Astrocyte (in vitro differentiated cells and primary cell): ENCODE measurements at regions not wholly inside any gene's neighbourhood (a gene's known extent, or its start where the extent isn't known, plus 50 kb on each side); places are given as distances from the start of the nearest gene placed in this dataset.

Experiments
- DNase-seq: peaks from one replicate; pipeline ENCODE4 v3.0.0-alpha.2; 2010; ENCODE audit warnings: low read depth
- FAIRE-seq: peaks from 2 replicates; lab custom pipeline; 2011; peaks lifted over from hg19 to GRCh38; lab: Jason Lieb, UNC
- H2AFZ ChIP-seq: 2 replicates; pipeline ENCODE4 v1.6.0; 2012; ENCODE audit warnings: low read depth, low read length, inconsistent platforms
- H3K27ac ChIP-seq: 2 replicates; pipeline ENCODE4 v1.5.1; 2011; ENCODE audit warnings: low read depth, low read length, inconsistent platforms
- H3K27me3 ChIP-seq: 2 replicates; pipeline ENCODE4 v1.6.0; 2011; ENCODE audit warnings: low read length, inconsistent platforms; ENCODE audit not compliant: insufficient read depth
- H3K36me3 ChIP-seq: 2 replicates; pipeline ENCODE4 v1.5.1; 2011; ENCODE audit warnings: low read length, inconsistent platforms; ENCODE audit not compliant: insufficient read depth
- H3K4me1 ChIP-seq: 2 replicates; pipeline ENCODE4 v1.5.1; 2011; ENCODE audit warnings: low read length, inconsistent platforms; ENCODE audit not compliant: insufficient read depth
- H3K4me2 ChIP-seq: 2 replicates; pipeline ENCODE4 v1.6.0; 2012; ENCODE audit warnings: low read length, inconsistent platforms
- H3K4me3 ChIP-seq: 2 replicates; pipeline ENCODE4 v1.5.1; 2011; ENCODE audit warnings: low read depth, mild to moderate bottlenecking, low read length, inconsistent platforms; ENCODE audit not compliant: insufficient read depth
- H3K79me2 ChIP-seq: 2 replicates; pipeline ENCODE4 v1.6.0; 2012; ENCODE audit warnings: mild to moderate bottlenecking, low read length, inconsistent platforms; ENCODE audit not compliant: insufficient read depth
- H3K9ac ChIP-seq: 2 replicates; pipeline ENCODE4 v1.6.0; 2012; ENCODE audit warnings: mild to moderate bottlenecking, low read length, inconsistent platforms
- H3K9me3 ChIP-seq: 2 replicates; pipeline ENCODE4 v1.5.1; 2012; ENCODE audit warnings: low read depth, mild to moderate bottlenecking, low read length, inconsistent platforms; ENCODE audit not compliant: insufficient read depth
- H4K20me1 ChIP-seq: 2 replicates; pipeline ENCODE4 v1.6.0; 2012; ENCODE audit warnings: low read length, inconsistent platforms; ENCODE audit not compliant: insufficient read depth
- H3K27ac Mint-ChIP-seq: one replicate; pipeline ENCODE4 v1.8.0; 2021; ENCODE audit warnings: mild to moderate bottlenecking, mixed read lengths; ENCODE audit not compliant: unreplicated experiment
- H3K27me3 Mint-ChIP-seq: one replicate; pipeline ENCODE4 v1.8.0; 2021; ENCODE audit warnings: low read depth, mixed read lengths; ENCODE audit not compliant: unreplicated experiment
- H3K36me3 Mint-ChIP-seq: one replicate; pipeline ENCODE4 v1.8.0; 2021; ENCODE audit warnings: low read depth, mixed read lengths; ENCODE audit not compliant: unreplicated experiment
- H3K4me1 Mint-ChIP-seq: one replicate; pipeline ENCODE4 v1.8.0; 2021; ENCODE audit warnings: low read depth, mixed read lengths; ENCODE audit not compliant: unreplicated experiment
- H3K4me3 Mint-ChIP-seq: one replicate; pipeline ENCODE4 v1.8.0; 2021; ENCODE audit warnings: mild to moderate bottlenecking, moderate library complexity, mixed read lengths; ENCODE audit not compliant: unreplicated experiment
- H3K9me3 Mint-ChIP-seq: one replicate; pipeline ENCODE4 v1.8.0; 2021; ENCODE audit warnings: mild to moderate bottlenecking, mixed read lengths; ENCODE audit not compliant: unreplicated experiment
- CTCF ChIP-seq: IDR thresholded peaks from 2 replicates; pipeline ENCODE4 v1.5.1; 2011; ENCODE audit warnings: low read depth, mild to moderate bottlenecking, inconsistent platforms, low read length, moderate library complexity; ENCODE audit not compliant: insufficient read depth
- EZH2 ChIP-seq: IDR thresholded peaks from 2 replicates; pipeline ENCODE4 v1.6.1; 2012; ENCODE audit warnings: mild to moderate bottlenecking, low read length, inconsistent platforms; ENCODE audit not compliant: insufficient read depth

GRCh38 chr18:29307982-29308381 lies 1131.1 kb upstream of the CDH2 start:
- no peak overlapping the region for H3K27ac Mint-ChIP-seq
- no peaks in the 10 kb centered on the region for H3K9me3 ChIP-seq
- FAIRE-seq (no peak), DNase-seq (no peak)
- no peak overlapping the region for H3K4me3 ChIP-seq
- H3K4me1 ChIP-seq: no peaks in the 10 kb centered on the region
- H3K4me2 ChIP-seq: no peak overlapping the region
- no peak overlapping the region for H3K4me3 Mint-ChIP-seq
- H2AFZ ChIP-seq: no peak overlapping the region
- TF ChIP-seq EZH2 (no peak), CTCF (no peak)
- H3K27ac ChIP-seq: no peak overlapping the region
- H3K36me3 Mint-ChIP-seq: no peaks in the 10 kb centered on the region
- no peaks in the 10 kb centered on the region for H3K27me3 Mint-ChIP-seq
- H3K4me1 Mint-ChIP-seq: no peaks in the 10 kb centered on the region
- H3K9me3 Mint-ChIP-seq: no peaks in the 10 kb centered on the region
- H3K36me3 ChIP-seq: no peaks in the 10 kb centered on the region
- no peak overlapping the region for H3K9ac ChIP-seq
- H3K27me3 ChIP-seq: no peaks in the 10 kb centered on the region
- no peaks in the 10 kb centered on the region for H4K20me1 ChIP-seq
- H3K79me2 ChIP-seq: no peaks in the 10 kb centered on the region

GRCh38 chr18:29307231-29307630 lies 1130.3 kb upstream of the CDH2 start:
- DNase-seq (no peak), FAIRE-seq (no peak)
- no peak overlapping the region for H3K4me3 Mint-ChIP-seq
- Histone ChIP-seq H3K4me1 (no peaks in the 10 kb centered on the region), H3K9me3 (no peaks in the 10 kb centered on the region), H3K4me3 (no peak overlapping the region), H3K4me2 (no peak overlapping the region), H2AFZ (no peak overlapping the region), H3K27me3 (no peaks in the 10 kb centered on the region), H3K9ac (no peak overlapping the region), H3K27ac (no peak overlapping the region), H4K20me1 (no peaks in the 10 kb centered on the region), H3K36me3 (no peaks in the 10 kb centered on the region), H3K79me2 (no peaks in the 10 kb centered on the region)
- H3K36me3 Mint-ChIP-seq: no peaks in the 10 kb centered on the region
- H3K4me1 Mint-ChIP-seq: no peaks in the 10 kb centered on the region
- no peak overlapping the region for H3K27ac Mint-ChIP-seq
- H3K9me3 Mint-ChIP-seq: peaks cover 3% of the 10 kb centered on the region
- TF ChIP-seq EZH2: no peak
- TF ChIP-seq CTCF: no peak
- H3K27me3 Mint-ChIP-seq: no peaks in the 10 kb centered on the region

- DNase-seq (no peak), FAIRE-seq (no peak)
- H3K27me3 ChIP-seq: no peaks in the 10 kb centered on the region
- no peak overlapping the region for H2AFZ ChIP-seq
- TF ChIP-seq EZH2 (no peak), CTCF (no peak)
- no peaks in the 10 kb centered on the region for H3K9me3 ChIP-seq
- no peaks in the 10 kb centered on the region for H3K79me2 ChIP-seq
- H3K4me3 ChIP-seq: no peak overlapping the region
- Mint-ChIP-seq H3K27me3 (no peaks in the 10 kb centered on the region), H3K36me3 (no peaks in the 10 kb centered on the region), H3K4me3 (no peak overlapping the region), H3K4me1 (no peaks in the 10 kb centered on the region), H3K9me3 (peaks cover 3% of the 10 kb centered on the region), H3K27ac (no peak overlapping the region)
- H3K27ac ChIP-seq: no peak overlapping the region
- no peaks in the 10 kb centered on the region for H3K4me1 ChIP-seq
- no peaks in the 10 kb centered on the region for H3K36me3 ChIP-seq
- no peak overlapping the region for H3K4me2 ChIP-seq
- no peaks in the 10 kb centered on the region for H4K20me1 ChIP-seq
- H3K9ac ChIP-seq: no peak overlapping the region
Measured at GRCh38 chr18:29305516-29305915, 1128.6 kb upstream of the CDH2 start.
